GM23338 (cell line): ENCODE measurements at regions not wholly inside any gene's neighbourhood (a gene's known extent, or its start where the extent isn't known, plus 50 kb on each side); places are given as distances from the start of the nearest gene placed in this dataset.

Experiments used
- ATAC-seq: fragments of 200-7000 bp; cut with Tn5 transposase; 3 replicates; pipeline ENCODE4 v1.9.1; 2020
- DNase-seq: peaks from one replicate; pipeline ENCODE4 v3.0.0-alpha.2; 2015; ENCODE audit warnings: low spot score
- H2AFZ ChIP-seq: fragments of 200-600 bp; sonication (generic); 2 replicates; pipeline ENCODE4 v1.8.0; 2016; ENCODE audit warnings: antibody characterized with exemption, mild to moderate bottlenecking, moderate library complexity
- H3F3A ChIP-seq: fragments of 200-600 bp; sonication (generic); replicated peaks from 2 replicates; pipeline ENCODE4 v1.8.0; 2017; ENCODE audit warnings: antibody characterized with exemption, mixed run types, low read depth
- H3K27ac ChIP-seq: fragments of 200-600 bp; sonication (generic); 2 replicates; pipeline ENCODE4 v1.6.1; 2016; ENCODE audit warnings: low read depth
- H3K27me3 ChIP-seq: fragments of 200-600 bp; sonication (generic); 2 replicates; pipeline ENCODE4 v1.8.0; 2016; ENCODE audit warnings: mild to moderate bottlenecking, mixed run types, moderate library complexity; ENCODE audit not compliant: insufficient read depth
- H3K36me3 ChIP-seq: fragments of 200-600 bp; sonication (generic); 2 replicates; pipeline ENCODE4 v1.8.0; 2016; ENCODE audit warnings: mild to moderate bottlenecking; ENCODE audit not compliant: insufficient read depth
- H3K4me1 ChIP-seq: fragments of 200-600 bp; sonication (generic); 2 replicates; pipeline ENCODE4 v1.8.0; 2016; ENCODE audit warnings: mild to moderate bottlenecking, moderate library complexity; ENCODE audit not compliant: insufficient read depth
- H3K4me2 ChIP-seq: fragments of 200-600 bp; sonication (generic); 2 replicates; pipeline ENCODE4 v1.7.1; 2017; ENCODE audit warnings: mixed run types
- H3K4me3 ChIP-seq: fragments of 200-600 bp; sonication (generic); 2 replicates; pipeline ENCODE4 v1.6.1; 2016; ENCODE audit warnings: mixed run types
- H3K79me2 ChIP-seq: fragments of 200-600 bp; sonication (generic); replicated peaks from 2 replicates; pipeline ENCODE4 v1.8.0; 2017; ENCODE audit warnings: mild to moderate bottlenecking; ENCODE audit not compliant: insufficient read depth
- H3K9me2 ChIP-seq: fragments of 200-600 bp; sonication (generic); 2 replicates; pipeline ENCODE4 v1.8.0; 2017; ENCODE audit not compliant: insufficient read depth
- H4K20me1 ChIP-seq: fragments of 200-600 bp; sonication (generic); replicated peaks from 2 replicates; pipeline ENCODE4 v1.8.0; 2017; ENCODE audit warnings: mild to moderate bottlenecking; ENCODE audit not compliant: insufficient read depth
- H3K27ac Mint-ChIP-seq: 2 replicates; pipeline ENCODE4 v1.8.0; 2020; ENCODE audit warnings: inconsistent platforms, mild to moderate bottlenecking, moderate library complexity, mixed read lengths
- H3K27me3 Mint-ChIP-seq: 3 replicates; pipeline ENCODE4 v1.8.0; 2022; ENCODE audit warnings: low read depth, mild to moderate bottlenecking, moderate library complexity, mixed read lengths, inconsistent platforms; ENCODE audit not compliant: insufficient read depth, poor library complexity
- H3K36me3 Mint-ChIP-seq: 3 replicates; pipeline ENCODE4 v1.8.0; 2021; ENCODE audit warnings: low read depth, mild to moderate bottlenecking, inconsistent platforms, moderate library complexity, mixed read lengths
- H3K4me1 Mint-ChIP-seq: 3 replicates; pipeline ENCODE4 v1.8.0; 2020; ENCODE audit warnings: mild to moderate bottlenecking, inconsistent platforms, mixed read lengths
- H3K4me3 Mint-ChIP-seq: 3 replicates; pipeline ENCODE4 v1.8.0; 2021; ENCODE audit warnings: moderate library complexity, mild to moderate bottlenecking, inconsistent platforms, mixed read lengths
- H3K9me3 Mint-ChIP-seq: 3 replicates; pipeline ENCODE4 v1.8.0; 2020; ENCODE audit warnings: moderate library complexity, mild to moderate bottlenecking, inconsistent platforms, mixed read lengths
- CREB1 ChIP-seq: fragments of 250-450 bp; sonication (Bioruptor Pico); IDR thresholded peaks from 2 replicates; pipeline ENCODE4 v1.5.0; 2020; ENCODE audit warnings: low read depth, mild to moderate bottlenecking, moderate library complexity
- ETS1 ChIP-seq: IDR thresholded peaks from 2 replicates; pipeline ENCODE4 v1.6.1; 2016; ENCODE audit warnings: antibody characterized with exemption
- EZH2phosphoT487 ChIP-seq: fragments of 200-600 bp; sonication (generic); IDR thresholded peaks from one replicate; pipeline ENCODE4 v1.8.1; 2018; ENCODE audit warnings: antibody characterized with exemption; ENCODE audit not compliant: unreplicated experiment
- NANOG ChIP-seq: IDR thresholded peaks from 2 replicates; pipeline ENCODE4 v1.6.1; 2016; ENCODE audit warnings: antibody characterized with exemption, borderline replicate concordance
- POLR2AphosphoS5 ChIP-seq: IDR thresholded peaks from 2 replicates; pipeline ENCODE4 v1.6.1; 2016; ENCODE audit warnings: antibody characterized with exemption, low read depth
- STAT1 ChIP-seq: IDR thresholded peaks from one replicate; pipeline ENCODE4 v1.6.1; 2016; ENCODE audit warnings: antibody characterized with exemption; ENCODE audit not compliant: unreplicated experiment
- ZNF114 ChIP-seq: fragments of 250-450 bp; sonication (Bioruptor Pico); IDR thresholded peaks from 2 replicates; pipeline ENCODE4 v1.5.0; 2020; ENCODE audit warnings: mild to moderate bottlenecking, moderate library complexity
- ZNF462 ChIP-seq: fragments of 250-450 bp; sonication (Bioruptor Pico); IDR thresholded peaks from 2 replicates; pipeline ENCODE4 v1.5.0; 2020; ENCODE audit warnings: mild to moderate bottlenecking, moderate library complexity

- TF ChIP-seq ZNF462 (CRISPR knock-in tag) (no peak), ETS1 (no peak), ZNF114 (CRISPR knock-in tag) (no peak), EZH2phosphoT487 (no peak)
These were observed 396.5 kb downstream of the FOXG1 start (continued) for GRCh38 chr14:29163109-29163508.

- Mint-ChIP-seq H3K36me3 (no peaks in the 10 kb centered on the region), H3K27ac (no peak overlapping the region), H3K27me3 (no peaks in the 10 kb centered on the region), H3K9me3 (no peaks in the 10 kb centered on the region), H3K4me1 (no peaks in the 10 kb centered on the region), H3K4me3 (no peak overlapping the region)
- H3K79me2 ChIP-seq = no peaks in the 10 kb centered on the region
- H3K4me1 ChIP-seq = no peaks in the 10 kb centered on the region
- no peak overlapping the region for H3K4me2 ChIP-seq
- H2AFZ ChIP-seq = no peak overlapping the region
- H3K27ac ChIP-seq = no peak overlapping the region
- no peak for ATAC-seq
- no peaks in the 10 kb centered on the region for H3K27me3 ChIP-seq
- no peak for DNase-seq
- H3K4me3 ChIP-seq = no peak overlapping the region
- H3K36me3 ChIP-seq = no peaks in the 10 kb centered on the region
- no peaks in the 10 kb centered on the region for H4K20me1 ChIP-seq
- no peaks in the 10 kb centered on the region for H3F3A ChIP-seq
- no peaks in the 10 kb centered on the region for H3K9me2 ChIP-seq
- TF ChIP-seq ETS1 (no peak), NANOG (no peak), STAT1 (no peak), ZNF114 (CRISPR knock-in tag) (no peak), POLR2AphosphoS5 (no peak), ZNF462 (CRISPR knock-in tag) (no peak), CREB1 (CRISPR knock-in tag) (no peak)
These were observed 398.8 kb downstream of the FOXG1 start for GRCh38 chr14:29165431-29165830.
